ENCODE measurements at regions not wholly inside any gene's neighbourhood (a gene's known extent, or its start where the extent isn't known, plus 50 kb on each side); places are given as distances from the start of the nearest gene placed in this dataset.
A peak's percentile ranks its signal among the peaks of the same experiment; 100 is the strongest.

GRCh38 chr4:12507868-12508481 is 976.2 kb downstream of the RAB28 start:
- WGBS, 2 experiments (ENCODE audit: extremely low coverage in 1 of 2, insufficient coverage in 1 of 2, insufficient read length in 1 of 2, insufficient replicate concordance in 2 of 2, low coverage in 1 of 2, low lambda C conversion rate in 2 of 2, missing lambda C conversion rate in 1 of 2) = 79% methylated on average over 2 of the region's 2 CpGs; no CpG with 5 or more reads in 1 of the 2 experiments
- Histone ChIP-seq H3K4me2 (ENCODE audit: insufficient read depth in 1 of 2, low read depth in 2 of 2, low read length in 2 of 2) (no peak overlapping the region; a peak in 1 of 4 replicates), H3K4ac (replicated peaks; ENCODE audit: insufficient read length, low read depth, low read length) (no peak overlapping the region), H3K14ac (ENCODE audit: insufficient read length) (no peak overlapping the region), H4K8ac (ENCODE audit: extremely low read depth, insufficient read depth, low read length) (no peak overlapping the region), H3K27ac (ENCODE audit: low read depth, low read length) (no peak overlapping the region), H2BK15ac (ENCODE audit: low read length) (no peak overlapping the region), H2AFZ (ENCODE audit: low read length) (no peak overlapping the region), H2BK120ac (replicated peaks; ENCODE audit: low read depth, low read length) (no peak overlapping the region), H3K9ac (replicated peaks in 1 of 4; ENCODE audit: extremely low read depth in 1 of 4, low read depth in 3 of 4, low read length in 3 of 4) (no peak overlapping the region), H3K4me1 (replicated peaks in 1 of 4; ENCODE audit: control insufficient read depth in 3 of 4, insufficient read depth in 4 of 4, low read length in 3 of 4) (peaks cover 0 to 7% (median 2%) of the 10 kb centered on the region in 4 experiments; a peak in 2 of 7 replicates), H3K79me2 (ENCODE audit: control insufficient read depth in 1 of 2, insufficient read depth in 2 of 2, low read length in 2 of 2) (no peaks in the 10 kb centered on the region), H3K18ac (ENCODE audit: extremely low read depth, low read length) (no peak overlapping the region), H3K9me3 (ENCODE audit: insufficient read depth in 2 of 2, low read depth in 1 of 2, low read length in 1 of 2) (peaks cover 0 to 2% of the 10 kb centered on the region in 2 experiments; a peak in 1 of 4 replicates), H4K20me1 (replicated peaks in 1 of 2; ENCODE audit: control insufficient read depth in 1 of 2, insufficient read depth in 2 of 2, low read length in 2 of 2) (no peaks in the 10 kb centered on the region), H2AK5ac (ENCODE audit: low read depth, low read length) (no peak overlapping the region), H3K23ac (ENCODE audit: insufficient read length) (no peak overlapping the region), H2BK12ac (ENCODE audit: low read depth, low read length) (no peak overlapping the region), H3K23me2 (ENCODE audit: low read depth, low read length) (no peaks in the 10 kb centered on the region), H3K4me3 (ENCODE audit: extremely low read depth in 1 of 4, insufficient read depth in 2 of 4, low read depth in 3 of 4, low read length in 4 of 4) (no peak overlapping the region), H3K79me1 (ENCODE audit: low read depth, low read length) (no peaks in the 10 kb centered on the region), H2BK20ac (ENCODE audit: low read length) (no peak overlapping the region), H4K5ac (ENCODE audit: insufficient read length, low read depth, low read length) (peak overlapping the region; percentile 80), H3K36me3 (ENCODE audit: control insufficient read depth in 2 of 4, insufficient read depth in 4 of 4, low read length in 3 of 4) (no peaks in the 10 kb centered on the region), H3K56ac (replicated peaks; ENCODE audit: insufficient read length, low read depth, low read length) (no peak overlapping the region), H4K91ac (replicated peaks; ENCODE audit: insufficient read length, low read length) (no peak overlapping the region), H2BK5ac (ENCODE audit: low read depth, low read length) (no peak overlapping the region), H3K27me3 (replicated peaks in 1 of 4; ENCODE audit: control insufficient read depth in 3 of 4, extremely low read depth in 1 of 4, insufficient read depth in 3 of 4, low read length in 3 of 4) (no peaks in the 10 kb centered on the region)
- POLR2A ChIA-PET (ENCODE audit: partially characterized antibody) = no interaction called here
- no peak for TF ChIP-seq RNF2 (IDR thresholded peaks at IDR 0.05; ENCODE audit: borderline replicate concordance, low read depth, low read length, missing control alignments, poor library complexity, severe bottlenecking)
- peak; percentile 78 for TF ChIP-seq TEAD4 (IDR thresholded peaks at IDR 0.05; ENCODE audit: low read depth, low read length)
- CTCF ChIA-PET (ENCODE audit: partially characterized antibody) = no interaction called here
- FAIRE-seq (no peak), DNase-seq (ENCODE audit: low read depth in 1 of 2, low spot score in 2 of 2) (no peak)
